WI38 (cell line): ENCODE measurements at regions not wholly inside any gene's neighbourhood (a gene's known extent, or its start where the extent isn't known, plus 50 kb on each side); places are given as distances from the start of the nearest gene placed in this dataset.

Experiments
- H3K4me3 ChIP-seq: 2 replicates; pipeline ENCODE4 v1.5.1; 2011; ENCODE audit warnings: low read depth, mild to moderate bottlenecking, control low read depth, low read length
- CTCF ChIP-seq: IDR thresholded peaks from 2 replicates; pipeline ENCODE4 v1.5.1; 2012; ENCODE audit warnings: low read depth, mild to moderate bottlenecking, control low read depth, low read length

GRCh38 chr5:72630721-72631120, 123.5 kb upstream of the ZNF366 start:
- no peak for TF ChIP-seq CTCF
- H3K4me3 ChIP-seq: no peak overlapping the region

GRCh38 chr5:72630081-72630480, 122.9 kb upstream of the ZNF366 start:
- no peak for TF ChIP-seq CTCF
- H3K4me3 ChIP-seq: no peak overlapping the region

GRCh38 chr5:72628771-72629371, 121.7 kb upstream of the ZNF366 start:
- no peak for TF ChIP-seq CTCF
- H3K4me3 ChIP-seq: no peak overlapping the region

- no peak overlapping the region for H3K4me3 ChIP-seq
- no peak for TF ChIP-seq CTCF
Measured at GRCh38 chr5:72625332-72625731, 118.1 kb upstream of the ZNF366 start.

DNA sequence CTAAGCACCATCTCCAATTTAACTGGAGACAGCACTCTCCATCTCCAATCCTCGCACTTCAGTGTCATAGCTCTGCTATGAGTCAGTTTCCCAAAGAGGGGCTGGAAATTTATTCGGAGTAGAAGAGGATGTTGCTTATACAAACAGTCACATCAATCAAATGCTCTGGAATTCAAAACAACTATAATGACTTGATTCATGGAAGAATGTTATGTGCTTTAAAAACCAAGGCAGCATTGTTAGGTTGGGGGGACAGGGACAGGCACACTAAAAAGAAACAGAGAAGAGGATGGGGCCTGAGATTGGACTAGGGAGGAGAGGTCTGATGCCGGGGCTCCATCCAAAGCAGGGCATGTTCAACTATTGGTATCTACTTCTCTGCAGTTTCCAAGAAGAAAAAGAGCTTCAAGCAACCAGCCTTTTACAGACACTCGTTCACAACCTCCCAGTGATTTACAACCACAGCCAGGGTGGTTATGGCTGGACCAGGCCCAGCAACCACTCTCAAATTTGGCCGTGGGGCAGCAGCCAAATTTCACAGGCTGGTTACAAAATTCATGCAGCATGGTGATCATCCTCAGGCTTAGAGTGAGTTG, 117.5 kb upstream of the ZNF366 start:
- H3K4me3 ChIP-seq: no peak overlapping the region
- TF ChIP-seq CTCF: no peak

- no peak overlapping the region for H3K4me3 ChIP-seq
- TF ChIP-seq CTCF: no peak
Measured at GRCh38 chr5:72623936-72624335, 116.7 kb upstream of the ZNF366 start.

DNA sequence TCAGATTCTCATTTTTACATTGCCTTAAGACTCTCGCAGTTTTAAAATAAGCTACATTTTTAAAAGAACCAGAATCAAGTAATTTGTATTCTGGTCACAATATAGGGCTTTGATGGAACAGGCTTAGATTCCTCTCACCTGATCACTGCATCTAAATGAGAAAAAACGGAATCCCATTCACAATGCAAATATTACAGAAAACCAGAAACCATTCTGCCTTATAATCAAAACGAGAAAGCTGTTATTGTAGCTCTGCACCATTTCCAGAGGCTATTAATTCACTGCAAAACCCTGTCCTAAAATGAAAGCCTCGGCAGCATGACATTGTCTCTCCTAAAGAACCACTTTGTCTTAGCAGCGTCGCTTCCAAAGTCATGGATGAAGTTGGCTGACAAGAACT, 116.1 kb upstream of the ZNF366 start:
- no peak overlapping the region for H3K4me3 ChIP-seq
- no peak for TF ChIP-seq CTCF
